Lung (tissue), 11 donors: ENCODE measurements at regions not wholly inside any gene's neighbourhood (a gene's known extent, or its start where the extent isn't known, plus 50 kb on each side); places are given as distances from the start of the nearest gene placed in this dataset.

Experiments used
- ATAC-seq: fragments of 200-7000 bp; cut with Tn5 transposase; one replicate; pipeline ENCODE4 v1.9.1; 2020; ENCODE audit warnings: moderate number of reproducible peaks; ENCODE audit not compliant: insufficient read depth, low FRiP score
- DNase-seq, 3 donors: peaks; one replicate each; pipeline ENCODE4 v3.0.0-alpha.2; 2013 to 2017
- H3K27ac ChIP-seq, 2 donors: one replicate each; pipeline ENCODE4 v1.5.1; 2013; ENCODE audit warnings: mild to moderate bottlenecking in 2 of 2, moderate library complexity in 2 of 2, control low read depth in 1 of 2, inconsistent platforms in 1 of 2, low read depth in 1 of 2, low read length in 1 of 2
- H3K27me3 ChIP-seq, 3 donors: one replicate each; pipeline ENCODE4 v1.5.1; 2013; ENCODE audit warnings: low read length in 2 of 3; ENCODE audit not compliant: control insufficient read depth in 3 of 3, insufficient read depth in 3 of 3
- H3K36me3 ChIP-seq, 4 donors: one replicate each; pipeline ENCODE4 v1.5.1; 2013; ENCODE audit warnings: low read length in 4 of 4, mild to moderate bottlenecking in 1 of 4, moderate library complexity in 1 of 4; ENCODE audit not compliant: control insufficient read depth in 4 of 4, insufficient read depth in 4 of 4
- H3K4me1 ChIP-seq, 5 donors: one replicate each; pipeline ENCODE4 v1.5.1; 2013; ENCODE audit warnings: low read length in 5 of 5, mild to moderate bottlenecking in 2 of 5, moderate library complexity in 1 of 5; ENCODE audit not compliant: control insufficient read depth in 5 of 5, insufficient read depth in 5 of 5
- H3K4me3 ChIP-seq: one replicate; pipeline ENCODE4 v1.5.1; 2013; ENCODE audit warnings: mild to moderate bottlenecking, control low read depth, moderate library complexity
- H3K9ac ChIP-seq, 2 donors: one replicate each; pipeline ENCODE4 v1.5.1; 2013; ENCODE audit warnings: low read length in 2 of 2, control low read depth in 1 of 2; ENCODE audit not compliant: insufficient read depth in 1 of 2
- H3K9me3 ChIP-seq, 4 donors: one replicate each; pipeline ENCODE4 v1.5.1; 2013; ENCODE audit warnings: low read length in 3 of 4, mild to moderate bottlenecking in 1 of 4, moderate library complexity in 1 of 4; ENCODE audit not compliant: control insufficient read depth in 4 of 4, insufficient read depth in 3 of 4
- CTCF ChIP-seq: IDR thresholded peaks from 2 replicates; pipeline ENCODE4 v1.5.1; 2012; ENCODE audit warnings: mild to moderate bottlenecking; ENCODE audit errors: control extremely low read depth, extremely low read depth
- WGBS, 2 donors: extraction: QIAGEN DNeasy Blood & Tissue Kit; methylation state at CpG; one replicate each; pipeline ENCODE4 v1.1.7; 2013; 5-methylcytosine and 5-hydroxymethylcytosine counted together
- donor health status: control.
- donor health status: control.
- donor health status: Bipolar disorder and iron deficiency.
- donor health status: healthy.
- donor health status: DM: yes; HTN: yes; CAD: no.

- WGBS, 2 donors = 86 to 89% methylated on average over 5 of the region's 5 CpGs
These were observed 89.3 kb downstream of the PLK2 start for GRCh38 chr5:58370606-58371005.

GRCh38 chr5:58369513-58370190 is 90.2 kb downstream of the PLK2 start:
- no peak for TF ChIP-seq CTCF
- peaks cover 0 to 3% (median 0%) of the 10 kb centered on the region in 5 donors for H3K4me1 ChIP-seq
- no peak overlapping the region for H3K9ac ChIP-seq
- no peaks in the 10 kb centered on the region for H3K9me3 ChIP-seq
- no peak for DNase-seq
- H3K27me3 ChIP-seq = no peaks in the 10 kb centered on the region
- WGBS, 2 donors = 85 to 92% methylated on average over 5 of the region's 5 CpGs
- peak overlapping the region in 1 of 2 donors; percentile 21 for H3K27ac ChIP-seq
- no peak overlapping the region for H3K4me3 ChIP-seq
- ATAC-seq = no peak
- H3K36me3 ChIP-seq = no peaks in the 10 kb centered on the region

More at GRCh38 chr5:58370606-58371005, 89.3 kb downstream of the PLK2 start:
- Histone ChIP-seq H3K9me3 (no peaks in the 10 kb centered on the region), H3K4me1 (no peaks in the 10 kb centered on the region), H3K36me3 (no peaks in the 10 kb centered on the region), H3K9ac (no peak overlapping the region), H3K4me3 (no peak overlapping the region), H3K27ac (no peak overlapping the region), H3K27me3 (no peaks in the 10 kb centered on the region)
- no peak for ATAC-seq
- no peak for DNase-seq
- no peak for TF ChIP-seq CTCF

- no peak for DNase-seq
These were observed 93.4 kb downstream of the PLK2 start for GRCh38 chr5:58366461-58366860.

More at GRCh38 chr5:58366461-58366860, 93.4 kb downstream of the PLK2 start:
- H3K4me1 ChIP-seq = peaks cover 0 to 3% (median 0%) of the 10 kb centered on the region in 5 donors
- TF ChIP-seq CTCF = no peak
- H3K9me3 ChIP-seq = no peaks in the 10 kb centered on the region
- peak; percentile 53 for ATAC-seq
- no peaks in the 10 kb centered on the region for H3K27me3 ChIP-seq
- WGBS, 2 donors = 41 to 46% methylated on average over 4 of the region's 4 CpGs
- no peak overlapping the region for H3K9ac ChIP-seq
- no peaks in the 10 kb centered on the region for H3K36me3 ChIP-seq
- H3K27ac ChIP-seq = peak overlapping the region in 1 of 2 donors; percentile 45
- H3K4me3 ChIP-seq = no peak overlapping the region
